Omental fat pad (tissue), 3 donors: ENCODE measurements at regions not wholly inside any gene's neighbourhood (a gene's known extent, or its start where the extent isn't known, plus 50 kb on each side); places are given as distances from the start of the nearest gene placed in this dataset.

Experiments used
- ATAC-seq: fragments of 150-250 bp; one replicate; pipeline ENCODE4 v1.9.1; 2016; ENCODE audit warnings: mild to moderate bottlenecking, moderate library complexity; ENCODE audit not compliant: low FRiP score
- DNase-seq: peaks from one replicate; pipeline ENCODE4 v3.0.0-alpha.2; 2019; ENCODE audit warnings: low spot score
- CTCF ChIP-seq, 3 donors: fragments of 450-650 bp; IDR thresholded peaks; one replicate each; pipeline ENCODE4 v1.5.1; 2016 to 2017; ENCODE audit warnings: antibody characterized with exemption in 3 of 3, mild to moderate bottlenecking in 3 of 3, moderate library complexity in 2 of 3

GRCh38 chr1:232207073-232207866 is 422.7 kb downstream of the SIPA1L2 start:
- DNase-seq (no peak), ATAC-seq (no peak)
- no peak for TF ChIP-seq CTCF (IDR thresholded peaks at IDR 0.05)

GRCh38 chr1:232204269-232204668 is 425.7 kb downstream of the SIPA1L2 start:
- DNase-seq: no peak
- no peak for TF ChIP-seq CTCF (IDR thresholded peaks at IDR 0.05)
- no peak for ATAC-seq

DNA sequence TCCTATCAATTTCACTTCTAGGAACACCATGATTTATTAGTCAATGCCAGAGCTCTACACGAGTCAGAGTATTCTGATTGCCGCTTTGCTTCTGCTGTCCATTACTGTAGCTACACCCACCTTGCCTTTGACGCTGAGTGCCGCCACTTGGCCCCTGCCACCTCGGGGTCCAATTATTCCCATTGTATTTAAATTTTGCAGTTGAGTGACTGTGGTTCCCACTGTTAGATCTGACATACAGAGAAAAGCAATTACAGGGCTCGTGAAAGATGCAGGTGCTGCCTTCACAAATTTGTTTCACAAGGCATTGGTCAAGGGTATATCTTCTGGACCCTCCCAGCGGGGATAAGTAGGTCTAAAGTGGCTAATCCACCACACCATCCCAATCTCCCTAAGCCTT is 428.9 kb downstream of the SIPA1L2 start:
- ATAC-seq (no peak), DNase-seq (no peak)
- TF ChIP-seq CTCF (IDR thresholded peaks at IDR 0.05): no peak

- DNase-seq (no peak), ATAC-seq (no peak)
- TF ChIP-seq CTCF (IDR thresholded peaks at IDR 0.05): no peak
Measured at GRCh38 chr1:232196042-232196441, 433.9 kb downstream of the SIPA1L2 start.

DNA sequence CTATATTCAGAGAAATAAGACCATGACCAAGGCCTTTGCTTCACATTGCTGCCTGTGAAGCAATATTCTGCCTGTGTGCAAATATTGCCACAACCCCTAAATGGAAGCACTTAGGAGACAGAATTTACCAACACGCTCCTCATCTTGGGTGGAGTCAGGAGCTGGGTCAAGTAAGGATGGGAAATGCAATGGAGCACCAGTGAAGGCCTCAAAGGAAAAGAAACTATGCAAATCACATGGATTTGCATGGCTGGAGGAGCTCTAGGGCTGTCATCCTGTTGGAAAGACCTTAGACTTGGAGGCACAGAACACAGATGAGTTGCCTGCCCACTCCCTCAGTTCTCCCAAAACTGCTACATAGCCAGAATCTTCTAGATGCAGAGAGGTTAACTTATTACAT is 435.5 kb downstream of the SIPA1L2 start:
- TF ChIP-seq CTCF (IDR thresholded peaks at IDR 0.05): no peak
- DNase-seq (no peak), ATAC-seq (no peak)

- ATAC-seq (no peak), DNase-seq (no peak)
- no peak for TF ChIP-seq CTCF (IDR thresholded peaks at IDR 0.05)
Measured at GRCh38 chr1:232193451-232193783, 436.5 kb downstream of the SIPA1L2 start.

- no peak for DNase-seq
- ATAC-seq: no peak
- no peak for TF ChIP-seq CTCF (IDR thresholded peaks at IDR 0.05)
Measured at GRCh38 chr1:232192781-232193450, 437.0 kb downstream of the SIPA1L2 start.
